HG03442 (cell line): ENCODE measurements at regions not wholly inside any gene's neighbourhood (a gene's known extent, or its start where the extent isn't known, plus 50 kb on each side); places are given as distances from the start of the nearest gene placed in this dataset.

Experiments
- ATAC-seq: cut with Tn5 transposase; IDR thresholded peaks from one replicate; pipeline ENCODE4 v1.9.1; 2021; ENCODE audit warnings: mild to moderate bottlenecking, moderate library complexity; ENCODE audit not compliant: unreplicated experiment

DNA sequence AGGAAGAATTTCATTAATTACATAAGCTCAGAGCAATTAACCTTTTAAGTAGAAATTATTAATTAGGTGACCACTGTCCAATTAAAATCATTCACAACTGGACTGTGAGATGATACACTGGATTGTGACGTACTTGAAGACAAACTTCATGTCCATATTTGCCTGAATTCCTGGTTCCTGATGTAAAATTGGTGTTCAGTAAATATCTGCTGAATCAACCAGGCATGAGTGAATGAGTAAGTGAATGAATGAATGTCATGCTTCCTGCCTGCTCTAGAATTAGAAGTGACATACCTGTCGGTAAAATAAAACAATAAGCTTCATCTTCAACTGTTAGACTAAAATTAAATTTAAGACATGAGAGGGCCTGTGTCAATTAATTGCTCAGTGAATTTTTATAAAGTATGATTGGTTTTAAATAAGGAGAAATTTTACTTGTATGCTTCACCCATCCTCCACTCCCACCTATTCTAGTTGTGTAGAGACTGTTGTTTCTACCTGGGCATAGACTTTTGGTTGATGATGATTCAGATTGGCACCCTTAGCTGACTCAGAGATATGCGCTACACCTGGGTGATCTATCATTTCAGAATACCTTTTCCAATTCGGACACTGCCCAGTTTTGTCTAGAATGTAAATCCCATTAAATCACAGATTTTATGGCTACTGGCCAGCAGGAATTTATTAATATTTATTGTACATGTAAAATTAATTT, 56.9 kb upstream of the PTGS2 start:
- ATAC-seq = no peak

DNA sequence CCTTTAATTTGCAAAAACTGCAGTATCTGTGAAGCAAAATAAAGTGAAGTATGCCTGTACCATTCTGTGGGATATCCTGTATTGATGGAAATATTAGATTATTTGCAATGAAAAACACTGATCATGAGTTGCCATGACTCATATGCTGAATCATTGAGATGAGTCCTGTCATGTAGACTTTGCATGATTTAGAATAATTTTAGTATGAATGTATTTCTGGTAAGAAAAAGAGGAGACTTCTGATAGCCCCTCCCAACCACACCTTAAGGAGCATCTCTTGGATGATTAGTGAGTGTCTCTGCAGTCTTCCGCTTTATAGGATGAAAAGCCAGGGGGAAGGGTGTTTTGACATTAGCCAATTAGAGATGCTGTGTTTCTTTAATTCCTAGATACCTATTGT, 55.2 kb upstream of the PTGS2 start:
- no peak for ATAC-seq

DNA sequence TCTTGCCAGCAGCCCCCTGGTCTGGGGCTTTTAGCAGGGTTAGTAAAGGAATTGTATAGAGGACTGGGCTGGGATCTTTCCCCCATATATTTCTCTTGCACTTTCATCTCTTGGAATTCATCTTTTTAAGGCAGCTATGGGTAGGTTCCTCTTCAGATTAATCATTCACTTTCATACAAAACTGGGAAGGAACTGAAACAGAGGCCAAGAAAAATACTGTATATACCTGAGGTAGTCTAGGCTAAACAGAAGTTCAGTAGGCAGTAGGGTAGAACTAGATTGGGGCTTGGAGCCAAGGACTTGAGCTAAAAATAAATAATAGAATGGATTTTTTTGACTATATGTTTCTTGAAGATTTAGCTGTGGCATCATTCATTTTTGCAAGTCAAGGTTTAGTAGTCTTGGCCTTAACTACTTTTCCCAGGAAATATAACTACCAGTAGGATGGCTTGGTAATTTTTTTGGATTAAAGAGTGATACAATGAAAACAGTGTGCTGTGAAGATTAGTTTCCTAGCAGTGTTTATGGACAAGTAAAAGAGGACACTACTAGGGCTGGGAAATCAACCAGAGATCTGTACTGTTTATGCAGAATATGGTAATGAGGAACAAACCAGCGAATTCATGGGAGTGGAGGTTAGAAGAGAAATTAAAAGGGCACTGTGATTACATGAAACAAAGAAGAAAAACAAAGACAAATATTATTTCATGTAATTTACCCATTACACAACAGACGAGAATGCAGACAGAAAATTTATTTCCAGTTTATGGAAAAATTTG, 50.9 kb upstream of the PTGS2 start:
- ATAC-seq = no peak
